ENCODE measurements at regions not wholly inside any gene's neighbourhood (a gene's known extent, or its start where the extent isn't known, plus 50 kb on each side); places are given as distances from the start of the nearest gene placed in this dataset.

DNA sequence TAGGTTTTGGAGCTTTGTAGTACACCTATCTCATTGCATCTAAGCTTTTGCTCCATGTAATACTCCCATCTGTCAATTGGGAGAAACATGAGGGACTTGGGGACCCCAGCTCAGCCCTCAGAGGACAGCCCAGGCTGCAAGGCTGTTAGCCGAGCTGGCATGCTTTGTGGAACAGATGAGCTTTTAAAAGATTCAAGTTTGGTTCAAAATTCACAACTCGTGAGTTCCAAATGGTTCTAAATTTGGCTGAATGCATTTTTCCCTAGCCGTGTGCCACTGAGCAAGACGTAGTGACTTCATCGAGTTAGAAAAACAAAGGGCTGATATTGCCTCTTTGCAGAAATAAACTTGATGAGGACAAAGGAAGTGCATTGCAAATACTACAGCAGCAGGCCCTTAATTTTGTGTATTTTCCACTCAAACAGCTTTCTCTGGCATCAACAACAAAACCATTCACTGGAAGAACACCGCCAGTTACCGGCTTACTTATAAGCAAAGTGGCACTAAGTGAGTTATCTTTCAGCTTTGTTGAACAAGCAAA, 165.0 kb upstream of the HS3ST1 start:
- TF ChIP-seq POLR2A (IDR thresholded peaks at IDR 0.05) = no peak
- TF ChIP-seq, protein P1, sequence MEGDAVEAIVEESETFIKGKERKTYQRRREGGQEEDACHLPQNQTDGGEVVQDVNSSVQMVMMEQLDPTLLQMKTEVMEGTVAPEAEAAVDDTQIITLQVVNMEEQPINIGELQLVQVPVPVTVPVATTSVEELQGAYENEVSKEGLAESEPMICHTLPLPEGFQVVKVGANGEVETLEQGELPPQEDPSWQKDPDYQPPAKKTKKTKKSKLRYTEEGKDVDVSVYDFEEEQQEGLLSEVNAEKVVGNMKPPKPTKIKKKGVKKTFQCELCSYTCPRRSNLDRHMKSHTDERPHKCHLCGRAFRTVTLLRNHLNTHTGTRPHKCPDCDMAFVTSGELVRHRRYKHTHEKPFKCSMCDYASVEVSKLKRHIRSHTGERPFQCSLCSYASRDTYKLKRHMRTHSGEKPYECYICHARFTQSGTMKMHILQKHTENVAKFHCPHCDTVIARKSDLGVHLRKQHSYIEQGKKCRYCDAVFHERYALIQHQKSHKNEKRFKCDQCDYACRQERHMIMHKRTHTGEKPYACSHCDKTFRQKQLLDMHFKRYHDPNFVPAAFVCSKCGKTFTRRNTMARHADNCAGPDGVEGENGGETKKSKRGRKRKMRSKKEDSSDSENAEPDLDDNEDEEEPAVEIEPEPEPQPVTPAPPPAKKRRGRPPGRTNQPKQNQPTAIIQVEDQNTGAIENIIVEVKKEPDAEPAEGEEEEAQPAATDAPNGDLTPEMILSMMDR (IDR thresholded peaks at IDR 0.05) = no peak
